BLaER1 treated with 17β-estradiol and CSF1 and Interleukin-3, amounts not matched to agents 10 nM and 100 nM (cell line): ENCODE measurements at regions not wholly inside any gene's neighbourhood (a gene's known extent, or its start where the extent isn't known, plus 50 kb on each side); places are given as distances from the start of the nearest gene placed in this dataset.
A peak's percentile ranks its signal among the peaks of the same experiment; 100 is the strongest.

Experiments
- H3K27ac ChIP-seq, 11 experiments: shearing (Covaris generic); formaldehyde crosslinking; 2 replicates each; pipeline ENCODE4 v1.8.1; 2022
- H3K27me3 ChIP-seq, 11 experiments: shearing (Covaris generic); formaldehyde crosslinking; 2 replicates each; pipeline ENCODE4 v1.8.1; 2022
- H3K36me3 ChIP-seq, 11 experiments: shearing (Covaris generic); formaldehyde crosslinking; 2 replicates each; pipeline ENCODE4 v1.8.1; 2022
- H3K4me1 ChIP-seq, 10 experiments: shearing (Covaris generic); formaldehyde crosslinking; 2 replicates each; pipeline ENCODE4 v1.8.1; 2022
- H3K4me2 ChIP-seq, 11 experiments: shearing (Covaris generic); formaldehyde crosslinking; 2 replicates each; pipeline ENCODE4 v1.8.1; 2022
- H3K4me3 ChIP-seq, 10 experiments: shearing (Covaris generic); formaldehyde crosslinking; 2 replicates each; pipeline ENCODE4 v1.8.1; 2022
- H3K9ac ChIP-seq, 11 experiments: shearing (Covaris generic); formaldehyde crosslinking; 2 replicates each; pipeline ENCODE4 v1.8.1; 2022
- H3K9me3 ChIP-seq, 11 experiments: shearing (Covaris generic); formaldehyde crosslinking; replicated peaks in 1 of 11; 2 replicates each; pipeline ENCODE4 v1.8.1; 2022
- H4K20me1 ChIP-seq, 11 experiments: shearing (Covaris generic); formaldehyde crosslinking; 2 replicates each; pipeline ENCODE4 v1.8.1; 2022
- Cebpa-rat ChIP-seq, 11 experiments: shearing (Covaris generic); IDR thresholded peaks; 2 replicates each; pipeline ENCODE4 v1.8.1; 2022

- Histone ChIP-seq H3K4me3 (no peak overlapping the region), H3K27ac (peak overlapping the region in 1 of 11 experiments; percentile 50; a peak in 1 of 22 replicates), H3K36me3 (no peaks in the 10 kb centered on the region), H3K9ac (no peak overlapping the region), H3K4me2 (peak overlapping the region in 1 of 11 experiments; percentile 55; a peak in 1 of 22 replicates), H3K9me3 (no peaks in the 10 kb centered on the region), H3K4me1 (peaks cover 0 to 35% (median 14%) of the 10 kb centered on the region in 10 experiments; a peak in 12 of 20 replicates), H4K20me1 (no peaks in the 10 kb centered on the region), H3K27me3 (no peaks in the 10 kb centered on the region)
- TF ChIP-seq Cebpa-rat (IDR thresholded peaks at IDR 0.05) = no peak
Measured at GRCh38 chr11:115715251-115715770, 211.1 kb upstream of the CADM1 start.

GRCh38 chr11:115712296-115712695, 208.1 kb upstream of the CADM1 start:
- Histone ChIP-seq H3K9ac (no peak overlapping the region), H3K27ac (no peak overlapping the region), H3K27me3 (no peaks in the 10 kb centered on the region), H4K20me1 (no peaks in the 10 kb centered on the region), H3K4me2 (no peak overlapping the region), H3K4me3 (no peak overlapping the region), H3K36me3 (no peaks in the 10 kb centered on the region), H3K9me3 (no peaks in the 10 kb centered on the region), H3K4me1 (peaks cover 4 to 54% (median 33%) of the 10 kb centered on the region in 10 experiments; a peak in 18 of 20 replicates)
- no peak for TF ChIP-seq Cebpa-rat (IDR thresholded peaks at IDR 0.05)

- Histone ChIP-seq H3K27ac (no peak overlapping the region), H3K27me3 (no peaks in the 10 kb centered on the region), H3K9ac (no peak overlapping the region), H4K20me1 (no peaks in the 10 kb centered on the region), H3K4me3 (no peak overlapping the region), H3K4me1 (peaks cover 4 to 54% (median 33%) of the 10 kb centered on the region in 10 experiments; a peak in 18 of 20 replicates), H3K9me3 (no peaks in the 10 kb centered on the region), H3K36me3 (no peaks in the 10 kb centered on the region), H3K4me2 (peak overlapping the region in 4 of 11 experiments; percentile 65 to 92 (median 84); a peak in 6 of 22 replicates)
- no peak for TF ChIP-seq Cebpa-rat (IDR thresholded peaks at IDR 0.05)
Measured at GRCh38 chr11:115710980-115711379, 206.8 kb upstream of the CADM1 start.

GRCh38 chr11:115710426-115710825, 206.2 kb upstream of the CADM1 start:
- Histone ChIP-seq H3K27me3 (no peaks in the 10 kb centered on the region), H3K4me3 (no peak overlapping the region)

GRCh38 chr11:115709297-115709696, 205.1 kb upstream of the CADM1 start:
- TF ChIP-seq Cebpa-rat (IDR thresholded peaks at IDR 0.05) = no peak
- H3K36me3 ChIP-seq = no peaks in the 10 kb centered on the region
- H3K27me3 ChIP-seq = no peaks in the 10 kb centered on the region
- peak overlapping the region in 8 of 11 experiments; percentile 39 to 81 (median 66); a peak in 15 of 22 replicates for H3K27ac ChIP-seq
- H3K4me3 ChIP-seq = no peak overlapping the region
- H3K4me2 ChIP-seq = peak overlapping the region in 10 of 11 experiments; percentile 25 to 92 (median 72); a peak in 18 of 22 replicates
- H3K9ac ChIP-seq = peak overlapping the region in 4 of 11 experiments; percentile 49 to 66 (median 58); a peak in 7 of 22 replicates
- peaks cover 5 to 11% (median 7%) of the 10 kb centered on the region in 11 experiments for H3K9me3 ChIP-seq
- H3K4me1 ChIP-seq = peaks cover 4 to 67% (median 34%) of the 10 kb centered on the region in 10 experiments; a peak in 18 of 20 replicates
- no peaks in the 10 kb centered on the region for H4K20me1 ChIP-seq

More at GRCh38 chr11:115710426-115710825, 206.2 kb upstream of the CADM1 start:
- Histone ChIP-seq H4K20me1 (no peaks in the 10 kb centered on the region), H3K36me3 (no peaks in the 10 kb centered on the region), H3K4me2 (peak overlapping the region in 7 of 11 experiments; percentile 55 to 92 (median 82); a peak in 11 of 22 replicates), H3K9ac (no peak overlapping the region; a peak in 1 of 22 replicates), H3K4me1 (peaks cover 4 to 59% (median 32%) of the 10 kb centered on the region in 10 experiments; a peak in 18 of 20 replicates), H3K9me3 (no peaks in the 10 kb centered on the region; a peak in 1 of 22 replicates), H3K27ac (peak overlapping the region in 6 of 11 experiments; percentile 54 to 81 (median 71); a peak in 7 of 22 replicates)
- no peak for TF ChIP-seq Cebpa-rat (IDR thresholded peaks at IDR 0.05)

- H3K9me3 ChIP-seq = peaks cover 10 to 22% (median 15%) of the 10 kb centered on the region in 11 experiments
- H3K4me3 ChIP-seq = no peak overlapping the region
- no peaks in the 10 kb centered on the region for H3K36me3 ChIP-seq
- no peaks in the 10 kb centered on the region for H4K20me1 ChIP-seq
- peak overlapping the region in 3 of 11 experiments; percentile 3 to 41 (median 36); a peak in 3 of 22 replicates for H3K9ac ChIP-seq
- peak overlapping the region in 5 of 11 experiments; percentile 47 to 76 (median 56); a peak in 9 of 22 replicates for H3K27ac ChIP-seq
- H3K27me3 ChIP-seq = no peaks in the 10 kb centered on the region
- H3K4me1 ChIP-seq = peaks cover 4 to 67% (median 34%) of the 10 kb centered on the region in 10 experiments; a peak in 18 of 20 replicates
- H3K4me2 ChIP-seq = peak overlapping the region in 5 of 11 experiments; percentile 53 to 86 (median 79); a peak in 10 of 22 replicates
- no peak for TF ChIP-seq Cebpa-rat (IDR thresholded peaks at IDR 0.05)
Measured at GRCh38 chr11:115707180-115707905, 203.1 kb upstream of the CADM1 start.

GRCh38 chr11:115706626-115707135, 202.5 kb upstream of the CADM1 start:
- Histone ChIP-seq H3K9me3 (peaks cover 10 to 22% (median 15%) of the 10 kb centered on the region in 11 experiments), H3K9ac (peak overlapping the region in 3 of 11 experiments; percentile 3 to 41 (median 36); a peak in 3 of 22 replicates), H3K4me1 (peaks cover 9 to 67% (median 34%) of the 10 kb centered on the region in 10 experiments; a peak in 19 of 20 replicates), H3K4me2 (peak overlapping the region in 5 of 11 experiments; percentile 53 to 86 (median 79); a peak in 10 of 22 replicates), H4K20me1 (no peaks in the 10 kb centered on the region), H3K27me3 (no peaks in the 10 kb centered on the region), H3K36me3 (no peaks in the 10 kb centered on the region), H3K4me3 (no peak overlapping the region), H3K27ac (peak overlapping the region in 4 of 11 experiments; percentile 48 to 76 (median 60); a peak in 6 of 22 replicates)
- no peak for TF ChIP-seq Cebpa-rat (IDR thresholded peaks at IDR 0.05)

GRCh38 chr11:115705200-115705599, 201.0 kb upstream of the CADM1 start:
- no peaks in the 10 kb centered on the region for H3K36me3 ChIP-seq
- H3K27me3 ChIP-seq = no peaks in the 10 kb centered on the region
- TF ChIP-seq Cebpa-rat (IDR thresholded peaks at IDR 0.05) = no peak
- H3K27ac ChIP-seq = no peak overlapping the region
- no peak overlapping the region for H3K9ac ChIP-seq
- H4K20me1 ChIP-seq = no peaks in the 10 kb centered on the region
- H3K4me3 ChIP-seq = no peak overlapping the region
- peaks cover 10 to 22% (median 15%) of the 10 kb centered on the region in 11 experiments for H3K9me3 ChIP-seq
- H3K4me2 ChIP-seq = peak overlapping the region in 5 of 11 experiments; percentile 31 to 86 (median 79); a peak in 8 of 22 replicates
- peaks cover 8 to 57% (median 30%) of the 10 kb centered on the region in 10 experiments for H3K4me1 ChIP-seq
